H1 (cell line): ENCODE measurements at regions not wholly inside any gene's neighbourhood (a gene's known extent, or its start where the extent isn't known, plus 50 kb on each side); places are given as distances from the start of the nearest gene placed in this dataset.

Source experiments
- CTCF ChIA-PET: fragments of 300-600 bp; sonication (Branson Sonifier 250); formaldehyde crosslinking; loops from one replicate; lab custom pipeline; 2021; ENCODE audit not compliant: partially characterized antibody; lab: Charles Lee
- POLR2A ChIA-PET: fragments of 300-600 bp; sonication (Branson Sonifier 250); formaldehyde crosslinking; loops from one replicate; lab custom pipeline; 2021; ENCODE audit warnings: inconsistent platforms; ENCODE audit not compliant: partially characterized antibody; lab: Charles Lee
- DNase-seq, 2 experiments: peaks; one replicate each; pipeline versions ENCODE4 v3.0.0 to v3.0.0-alpha.2; 2010 to 2022; ENCODE audit warnings: low spot score in 2 of 2, low read depth in 1 of 2, mixed read lengths in 1 of 2
- FAIRE-seq: peaks from 2 replicates; lab custom pipeline; 2011; peaks lifted over from hg19 to GRCh38; lab: Jason Lieb, UNC
- H2AFZ ChIP-seq: 2 replicates; pipeline ENCODE4 v1.8.1; 2012; ENCODE audit warnings: low read length, inconsistent platforms
- H2AK5ac ChIP-seq: 2 replicates; pipeline ENCODE4 v1.6.1; 2013; ENCODE audit warnings: low read depth, low read length
- H2BK120ac ChIP-seq: replicated peaks from 2 replicates; pipeline ENCODE3; 2013; ENCODE audit warnings: low read depth, low read length, inconsistent platforms
- H2BK12ac ChIP-seq: 2 replicates; pipeline ENCODE4 v1.6.1; 2013; ENCODE audit warnings: low read depth, low read length
- H2BK15ac ChIP-seq: 2 replicates; pipeline ENCODE4 v1.6.1; 2013; ENCODE audit warnings: low read length
- H2BK20ac ChIP-seq: 2 replicates; pipeline ENCODE4 v1.6.1; 2013; ENCODE audit warnings: low read length
- H2BK5ac ChIP-seq: 2 replicates; pipeline ENCODE4 v1.6.1; 2013; ENCODE audit warnings: low read depth, low read length
- H3K14ac ChIP-seq: 2 replicates; pipeline ENCODE4 v1.6.1; 2013; ENCODE audit warnings: inconsistent platforms; ENCODE audit not compliant: insufficient read length
- H3K18ac ChIP-seq: 2 replicates; pipeline ENCODE4 v1.6.1; 2013; ENCODE audit warnings: low read length; ENCODE audit errors: extremely low read depth
- H3K23ac ChIP-seq: 2 replicates; pipeline ENCODE4 v1.6.1; 2013; ENCODE audit warnings: inconsistent platforms; ENCODE audit not compliant: insufficient read length
- H3K23me2 ChIP-seq: 2 replicates; pipeline ENCODE4 v1.6.1; 2013; ENCODE audit warnings: low read depth, low read length
- H3K27ac ChIP-seq: 2 replicates; pipeline ENCODE4 v1.6.1; 2011; ENCODE audit warnings: low read depth, low read length, inconsistent platforms
- H3K27me3 ChIP-seq, 4 experiments: replicated peaks in 1 of 4; 1 replicate in 1 of 4; 2 replicates in 3 of 4; pipeline versions ENCODE4 v1.6.1 to v1.8.1; 2011 to 2013; ENCODE audit warnings: low read length in 3 of 4, mild to moderate bottlenecking in 3 of 4, inconsistent platforms in 2 of 4, mixed read lengths in 2 of 4, moderate library complexity in 1 of 4; ENCODE audit not compliant: control insufficient read depth in 3 of 4, insufficient read depth in 3 of 4; ENCODE audit errors: extremely low read depth in 1 of 4
- H3K36me3 ChIP-seq, 4 experiments: 2 replicates each; pipeline versions ENCODE4 v1.6.1 to v1.8.1; 2011 to 2013; ENCODE audit warnings: mild to moderate bottlenecking in 4 of 4, low read length in 3 of 4, moderate library complexity in 2 of 4, control low read depth in 1 of 4, inconsistent platforms in 1 of 4; ENCODE audit not compliant: insufficient read depth in 4 of 4, control insufficient read depth in 2 of 4
- H3K4ac ChIP-seq: replicated peaks from 2 replicates; pipeline ENCODE3; 2013; ENCODE audit warnings: low read length, low read depth, mixed read lengths, inconsistent platforms; ENCODE audit not compliant: insufficient read length
- H3K4me1 ChIP-seq, 4 experiments: replicated peaks in 1 of 4; 1 replicate in 1 of 4; 2 replicates in 3 of 4; pipeline versions ENCODE4 v1.6.1 to v1.8.1; 2011 to 2013; ENCODE audit warnings: low read length in 3 of 4, inconsistent platforms in 2 of 4, mixed read lengths in 1 of 4; ENCODE audit not compliant: insufficient read depth in 4 of 4, control insufficient read depth in 3 of 4
- H3K4me2 ChIP-seq, 2 experiments: 2 replicates each; pipeline versions ENCODE4 v1.6.1 to v1.8.1; 2011 to 2013; ENCODE audit warnings: low read depth in 2 of 2, low read length in 2 of 2, control low read depth in 1 of 2, inconsistent platforms in 1 of 2, mild to moderate bottlenecking in 1 of 2; ENCODE audit not compliant: insufficient read depth in 1 of 2
- H3K4me3 ChIP-seq, 4 experiments: fragments of 200-600, 300-600 bp in 1 of 4; sonication (generic), shearing (Covaris generic), sonication (Bioruptor Twin) in 1 of 4; 2 replicates each; pipeline versions ENCODE4 v1.5.1 to v1.8.1; 2011 to 2016; ENCODE audit warnings: low read length in 4 of 4, low read depth in 3 of 4, control low read depth in 2 of 4, inconsistent platforms in 2 of 4, mild to moderate bottlenecking in 2 of 4, mixed read lengths in 1 of 4, moderate library complexity in 1 of 4; ENCODE audit not compliant: insufficient read depth in 2 of 4; ENCODE audit errors: extremely low read depth in 1 of 4
- H3K56ac ChIP-seq: replicated peaks from 2 replicates; pipeline ENCODE3; 2013; ENCODE audit warnings: low read depth, mild to moderate bottlenecking, mixed read lengths, low read length, inconsistent platforms; ENCODE audit not compliant: insufficient read length
- H3K79me1 ChIP-seq: 2 replicates; pipeline ENCODE4 v1.6.1; 2013; ENCODE audit warnings: low read depth, low read length, control low read depth
- H3K79me2 ChIP-seq, 2 experiments: 2 replicates each; pipeline versions ENCODE4 v1.6.1 to v1.8.1; 2012 to 2013; ENCODE audit warnings: low read length in 2 of 2, mild to moderate bottlenecking in 2 of 2, inconsistent platforms in 1 of 2; ENCODE audit not compliant: insufficient read depth in 2 of 2, control insufficient read depth in 1 of 2
- H3K9ac ChIP-seq, 4 experiments: replicated peaks in 1 of 4; 1 replicate in 1 of 4; 2 replicates in 3 of 4; pipeline versions ENCODE4 v1.6.1 to v1.8.1; 2011 to 2013; ENCODE audit warnings: low read depth in 3 of 4, low read length in 3 of 4, control low read depth in 2 of 4, mild to moderate bottlenecking in 2 of 4, moderate library complexity in 2 of 4, inconsistent platforms in 1 of 4; ENCODE audit errors: extremely low read depth in 1 of 4
- H3K9me3 ChIP-seq, 2 experiments: 2 replicates each; pipeline versions ENCODE4 v1.6.1 to v1.8.1; 2012 to 2013; ENCODE audit warnings: mild to moderate bottlenecking in 2 of 2, moderate library complexity in 2 of 2, control low read depth in 1 of 2, inconsistent platforms in 1 of 2, low read depth in 1 of 2, low read length in 1 of 2, mixed read lengths in 1 of 2; ENCODE audit not compliant: insufficient read depth in 2 of 2
- H4K20me1 ChIP-seq, 2 experiments: replicated peaks in 1 of 2; 2 replicates each; pipeline versions ENCODE3 to v1.8.1; 2011 to 2013; ENCODE audit warnings: inconsistent platforms in 2 of 2, low read length in 2 of 2, mild to moderate bottlenecking in 1 of 2; ENCODE audit not compliant: insufficient read depth in 2 of 2, control insufficient read depth in 1 of 2
- H4K5ac ChIP-seq: 2 replicates; pipeline ENCODE4 v1.6.1; 2013; ENCODE audit warnings: low read length, low read depth, mixed read lengths, inconsistent platforms; ENCODE audit not compliant: insufficient read length
- H4K8ac ChIP-seq: 2 replicates; pipeline ENCODE4 v1.8.0; 2013; ENCODE audit warnings: mild to moderate bottlenecking, moderate library complexity, low read length, inconsistent platforms; ENCODE audit not compliant: insufficient read depth; ENCODE audit errors: extremely low read depth
- H4K91ac ChIP-seq: replicated peaks from 2 replicates; pipeline ENCODE3; 2013; ENCODE audit warnings: low read length, mixed read lengths, inconsistent platforms; ENCODE audit not compliant: insufficient read length
- BCL11A ChIP-seq, 2 experiments: IDR thresholded peaks; one replicate each; pipeline ENCODE4 v1.6.1; 2011; ENCODE audit warnings: low read depth in 2 of 2, low read length in 2 of 2, mild to moderate bottlenecking in 2 of 2
- BRCA1 ChIP-seq: IDR thresholded peaks from 2 replicates; pipeline ENCODE4 v1.6.1; 2012; ENCODE audit warnings: low read depth, low read length, improper control_type of control experiment
- CBX5 ChIP-seq: fragments of 300-800, 300-1000 bp; sonication (generic); IDR thresholded peaks from 2 replicates; pipeline ENCODE4 v1.7.1; 2016; ENCODE audit warnings: antibody characterized with exemption, low read length, low read depth
- CBX8 ChIP-seq: fragments of 300-800, 300-1000 bp; sonication (generic); IDR thresholded peaks from 2 replicates; pipeline ENCODE4 v1.7.1; 2016; ENCODE audit warnings: low read depth, low read length, borderline replicate concordance
- CEBPB ChIP-seq: IDR thresholded peaks from 2 replicates; pipeline ENCODE4 v1.6.1; 2012; ENCODE audit warnings: low read depth, low read length
- CHD1 ChIP-seq: IDR thresholded peaks from 2 replicates; pipeline ENCODE4 v1.6.1; 2012; ENCODE audit warnings: low read depth, low read length, improper control_type of control experiment
- CREB1 ChIP-seq: IDR thresholded peaks from 2 replicates; pipeline ENCODE4 v1.6.1; 2012; ENCODE audit warnings: inconsistent platforms
- FOSL1 ChIP-seq: IDR thresholded peaks from 2 replicates; pipeline ENCODE4 v1.6.1; 2011; ENCODE audit warnings: mild to moderate bottlenecking, low read depth, low read length, moderate library complexity; ENCODE audit not compliant: insufficient read depth
- GTF2F1 ChIP-seq: IDR thresholded peaks from 2 replicates; pipeline ENCODE4 v1.6.1; 2012; ENCODE audit warnings: low read depth, low read length, improper control_type of control experiment, borderline replicate concordance
- KDM4A ChIP-seq: IDR thresholded peaks from one replicate; pipeline ENCODE4 v1.7.1; 2012; ENCODE audit warnings: low read depth, mild to moderate bottlenecking, moderate library complexity, low read length, inconsistent platforms; ENCODE audit not compliant: severe bottlenecking
- MAX ChIP-seq: IDR thresholded peaks from 2 replicates; pipeline ENCODE4 v1.6.1; 2012; ENCODE audit warnings: inconsistent platforms
- NRF1 ChIP-seq: IDR thresholded peaks from 2 replicates; pipeline ENCODE4 v1.6.1; 2011; ENCODE audit warnings: mild to moderate bottlenecking, low read depth, low read length, improper control_type of control experiment
- RNF2 ChIP-seq: fragments of 200-900, 300-1000 bp; sonication (generic); IDR thresholded peaks from 2 replicates; pipeline ENCODE4 v1.7.1; 2016; ENCODE audit warnings: borderline replicate concordance, low read depth, mild to moderate bottlenecking, antibody characterized with exemption, low read length; ENCODE audit not compliant: poor library complexity, severe bottlenecking; ENCODE audit errors: missing control alignments
- TCF12 ChIP-seq: IDR thresholded peaks from 2 replicates; pipeline ENCODE4 v1.6.1; 2011; ENCODE audit warnings: low read depth, mild to moderate bottlenecking, low read length
- WGBS, 2 experiments: shearing (Covaris generic) in 1 of 2; methylation state at CpG; one replicate each; pipeline versions ENCODE4 v1.1.6 to v1.1.7; 2013 to 2015; ENCODE audit warnings: low lambda C conversion rate in 2 of 2, mixed read lengths in 2 of 2, inconsistent platforms in 1 of 2, low coverage in 1 of 2, missing lambda C conversion rate in 1 of 2; ENCODE audit not compliant: insufficient replicate concordance in 2 of 2, insufficient coverage in 1 of 2, insufficient read length in 1 of 2; ENCODE audit errors: extremely low coverage in 1 of 2, missing lambda C conversion rate in 1 of 2; 5-methylcytosine and 5-hydroxymethylcytosine counted together

DNA sequence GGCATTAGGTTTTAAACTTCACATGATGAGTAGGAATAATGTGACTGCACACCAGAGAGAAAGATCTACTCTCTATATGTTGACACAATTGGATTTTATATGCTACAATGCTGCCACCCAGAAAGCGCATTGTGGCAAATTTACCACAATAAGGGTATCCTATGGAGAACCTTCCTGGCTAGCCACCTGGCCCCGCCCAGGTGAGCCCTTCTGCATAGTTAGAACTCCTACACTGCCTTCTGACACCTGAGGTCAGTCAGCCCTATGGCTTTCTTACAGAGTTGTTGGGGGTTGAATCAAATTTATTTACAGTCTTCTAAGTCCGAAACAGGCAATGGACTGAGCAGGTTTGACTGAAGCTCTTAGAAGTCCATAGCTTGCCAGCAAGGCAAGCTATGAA, 153.8 kb upstream of the S100G start:
- Histone ChIP-seq H3K4me2 (no peak overlapping the region), H2AK5ac (no peak overlapping the region), H4K91ac (no peak overlapping the region), H3K23me2 (no peaks in the 10 kb centered on the region), H3K79me2 (no peaks in the 10 kb centered on the region), H2BK20ac (no peak overlapping the region), H2BK15ac (no peak overlapping the region), H3K4ac (no peak overlapping the region), H3K36me3 (no peaks in the 10 kb centered on the region), H3K4me1 (peaks cover 0 to 3% (median 0%) of the 10 kb centered on the region in 4 experiments; a peak in 3 of 7 replicates), H3K27ac (no peak overlapping the region), H3K79me1 (no peaks in the 10 kb centered on the region), H2BK12ac (no peak overlapping the region), H3K9me3 (peaks cover 0 to 5% of the 10 kb centered on the region in 2 experiments; a peak in 1 of 4 replicates), H3K4me3 (no peak overlapping the region), H3K23ac (no peak overlapping the region), H3K9ac (no peak overlapping the region), H3K56ac (no peak overlapping the region), H3K18ac (no peak overlapping the region), H2BK5ac (no peak overlapping the region), H2AFZ (no peak overlapping the region), H4K5ac (no peak overlapping the region), H4K20me1 (no peaks in the 10 kb centered on the region), H3K14ac (no peak overlapping the region), H3K27me3 (no peaks in the 10 kb centered on the region), H2BK120ac (no peak overlapping the region), H4K8ac (no peak overlapping the region)
- ChIA-PET POLR2A (no interaction called here), CTCF (interaction anchor here (1.0 kb wide), 1 partner anchor 51 kb away, joined by 3 read pairs; no protein-coding TSS in a partner anchor)
- WGBS, 2 experiments, result 88% methylated on average over 3 of the region's 3 CpGs; no CpG with 5 or more reads in 1 of the 2 experiments
- FAIRE-seq (no peak), DNase-seq (no peak)
- no peak for TF ChIP-seq FOSL1
- TF ChIP-seq CBX8, result no peak
- no peak for TF ChIP-seq MAX
- no peak for TF ChIP-seq RNF2
- no peak for TF ChIP-seq CHD1
- TF ChIP-seq KDM4A, result no peak
- no peak for TF ChIP-seq BRCA1
- no peak for TF ChIP-seq CBX5
- no peak for TF ChIP-seq NRF1
- TF ChIP-seq TCF12, result no peak
- TF ChIP-seq CREB1, result no peak
- no peak for TF ChIP-seq GTF2F1
- no peak for TF ChIP-seq CEBPB
- no peak for TF ChIP-seq BCL11A (IDR thresholded peaks at IDR 0.05; ENCODE audit: low read depth in 2 of 2, low read length in 2 of 2)
